ENCODE measurements at regions not wholly inside any gene's neighbourhood (a gene's known extent, or its start where the extent isn't known, plus 50 kb on each side); places are given as distances from the start of the nearest gene placed in this dataset.

- Histone ChIP-seq H3K4me1 (peaks cover 4 to 12% (median 9%) of the 10 kb centered on the region in 4 donors), H3K9me3 (no peaks in the 10 kb centered on the region), H3K27me3 (no peaks in the 10 kb centered on the region), H3K27ac (replicated peaks in 1 of 4) (no peak overlapping the region), H3K4me3 (no peak overlapping the region), H3K36me3 (no peaks in the 10 kb centered on the region)
- 86% methylated on average over 4 of the region's 4 CpGs for WGBS
- intact Hi-C loops (cut with DNase I) = no loop called here
- DNase-seq (ENCODE audit: extremely low spot score) = no peak
- TF ChIP-seq CTCF (IDR thresholded peaks at IDR 0.05) (no peak), POLR2A (IDR thresholded peaks at IDR 0.05; ENCODE audit: low read depth) (no peak), POLR2AphosphoS5 (IDR thresholded peaks at IDR 0.05) (no peak), EP300 (IDR thresholded peaks at IDR 0.05) (no peak)
Measured at GRCh38 chr10:31644931-31645633, 283.5 kb downstream of the ARHGAP12 start.

- WGBS = 100% methylated on average over 1 of the region's 1 CpG
- no peak for DNase-seq (ENCODE audit: extremely low spot score)
- Histone ChIP-seq H3K4me3 (no peak overlapping the region), H3K27me3 (no peaks in the 10 kb centered on the region), H3K27ac (replicated peaks in 1 of 4) (no peak overlapping the region), H3K4me1 (no peaks in the 10 kb centered on the region), H3K36me3 (no peaks in the 10 kb centered on the region), H3K9me3 (peaks cover 0 to 4% (median 2%) of the 10 kb centered on the region in 4 donors)
- TF ChIP-seq EP300 (IDR thresholded peaks at IDR 0.05) = no peak
- TF ChIP-seq CTCF (IDR thresholded peaks at IDR 0.05) = no peak
- no peak for TF ChIP-seq POLR2A (IDR thresholded peaks at IDR 0.05; ENCODE audit: low read depth)
- no peak for TF ChIP-seq POLR2AphosphoS5 (IDR thresholded peaks at IDR 0.05)
- intact Hi-C loops (cut with DNase I) = no loop called here
Measured at GRCh38 chr10:31642281-31642680, 286.4 kb downstream of the ARHGAP12 start.

- Histone ChIP-seq H3K27ac (replicated peaks in 1 of 4) (no peak overlapping the region), H3K27me3 (no peaks in the 10 kb centered on the region), H3K4me1 (peaks cover 6 to 12% (median 9%) of the 10 kb centered on the region in 4 donors), H3K4me3 (no peak overlapping the region), H3K36me3 (no peaks in the 10 kb centered on the region), H3K9me3 (peaks cover 0 to 4% (median 2%) of the 10 kb centered on the region in 4 donors)
- intact Hi-C loops (cut with DNase I) = no loop called here
- WGBS = 56% methylated on average over 2 of the region's 2 CpGs
- no peak for TF ChIP-seq POLR2A (IDR thresholded peaks at IDR 0.05; ENCODE audit: low read depth)
- TF ChIP-seq CTCF (IDR thresholded peaks at IDR 0.05) = no peak
- no peak for TF ChIP-seq POLR2AphosphoS5 (IDR thresholded peaks at IDR 0.05)
- TF ChIP-seq EP300 (IDR thresholded peaks at IDR 0.05) = no peak
- no peak for DNase-seq (ENCODE audit: extremely low spot score)
Measured at GRCh38 chr10:31635415-31636065, 293.1 kb downstream of the ARHGAP12 start.

- Histone ChIP-seq H3K4me3 (no peak overlapping the region), H3K9me3 (peaks cover 0 to 4% (median 2%) of the 10 kb centered on the region in 4 donors), H3K27ac (replicated peaks in 1 of 4) (no peak overlapping the region), H3K36me3 (no peaks in the 10 kb centered on the region), H3K4me1 (peaks cover 6 to 12% (median 9%) of the 10 kb centered on the region in 4 donors), H3K27me3 (no peaks in the 10 kb centered on the region)
- TF ChIP-seq POLR2A (IDR thresholded peaks at IDR 0.05; ENCODE audit: low read depth) = no peak
- TF ChIP-seq CTCF (IDR thresholded peaks at IDR 0.05) = no peak
- TF ChIP-seq POLR2AphosphoS5 (IDR thresholded peaks at IDR 0.05) = no peak
- TF ChIP-seq EP300 (IDR thresholded peaks at IDR 0.05) = no peak
- DNase-seq (ENCODE audit: extremely low spot score) = no peak
- 56% methylated on average over 1 of the region's 1 CpG for WGBS
- intact Hi-C loops (cut with DNase I) = no loop called here
Measured at GRCh38 chr10:31635009-31635408, 293.6 kb downstream of the ARHGAP12 start.

All from esophagus muscularis mucosa (tissue), 4 donors.